NCI-H526 treated with DMSO at 0.1 percent for 48 hours (cell line): ENCODE measurements at regions not wholly inside any gene's neighbourhood (a gene's known extent, or its start where the extent isn't known, plus 50 kb on each side); places are given as distances from the start of the nearest gene placed in this dataset.
A peak's percentile ranks its signal among the peaks of the same experiment; 100 is the strongest.

Source experiments
- DNase-seq: peaks from one replicate; lab custom pipeline; 2025; lab: John Stamatoyannopoulos, UW

DNA sequence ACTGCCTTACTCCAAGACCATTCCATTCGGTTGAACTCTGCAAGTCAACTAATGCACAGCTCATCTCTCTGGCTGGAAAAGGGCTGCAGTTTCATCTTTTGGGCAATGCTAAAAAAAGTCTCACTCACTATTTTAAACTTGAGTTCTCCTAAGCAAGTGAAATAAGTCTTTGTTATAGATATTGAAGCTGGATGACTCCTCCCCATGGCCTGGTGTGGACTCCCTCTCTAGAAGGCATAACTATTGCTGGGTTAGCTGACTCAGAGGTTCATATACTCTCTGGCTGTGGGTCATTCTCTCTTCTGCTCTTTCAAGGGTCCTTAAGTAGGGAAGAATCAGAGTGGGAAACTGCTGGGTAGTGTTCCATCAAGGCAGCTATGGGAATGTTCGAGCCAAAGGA is 88.0 kb downstream of the XCL2 start:
- DNase-seq, result no peak

DNA sequence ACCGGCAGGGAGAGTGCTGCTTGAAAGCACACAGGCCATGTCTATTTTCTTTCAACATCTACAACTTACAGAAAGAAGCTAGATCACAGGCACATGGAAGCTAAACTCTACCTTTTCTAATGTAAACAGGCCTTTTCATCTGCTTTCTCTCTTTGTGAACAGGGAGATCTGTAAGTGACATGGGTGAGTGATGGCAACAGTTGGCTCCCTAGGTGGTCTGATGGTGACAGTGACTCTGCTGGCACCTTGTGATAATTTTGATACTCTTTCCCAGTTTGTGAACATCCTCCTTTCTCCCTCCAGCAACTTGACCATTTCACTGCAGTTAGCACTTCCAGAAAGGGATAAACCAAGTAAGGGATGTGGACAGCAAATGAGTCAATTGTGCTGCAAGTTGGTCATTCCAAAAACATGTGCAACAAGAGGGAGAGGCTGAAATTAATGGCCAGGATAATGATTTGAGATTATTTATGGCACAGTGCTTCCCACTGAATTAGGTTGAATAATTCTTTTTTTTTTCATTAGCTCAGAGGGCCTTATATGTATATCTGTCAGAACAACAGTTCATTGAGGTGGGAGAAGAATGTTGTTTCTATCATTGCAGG is 89.5 kb downstream of the XCL2 start:
- DNase-seq, result no peak

DNA sequence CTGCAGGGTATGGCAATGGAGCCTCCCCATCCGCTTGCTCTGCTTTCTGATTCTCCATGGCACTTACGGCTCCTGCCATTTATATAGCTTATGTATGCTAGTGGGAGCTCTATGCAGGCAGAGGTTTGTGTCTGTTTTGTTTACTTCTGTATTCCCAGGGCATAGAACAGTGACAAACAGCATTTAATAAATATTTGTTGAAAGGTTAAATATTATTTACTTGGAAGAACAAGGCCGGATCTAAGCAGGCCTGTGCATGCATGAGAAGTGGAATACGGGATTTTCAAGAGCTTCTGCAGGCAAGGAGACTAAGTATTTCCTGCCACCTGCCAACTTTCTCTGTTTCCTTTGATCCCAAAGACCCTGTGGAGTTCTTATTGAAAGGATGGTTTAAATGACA is 90.7 kb downstream of the XCL2 start:
- DNase-seq, result no peak

DNA sequence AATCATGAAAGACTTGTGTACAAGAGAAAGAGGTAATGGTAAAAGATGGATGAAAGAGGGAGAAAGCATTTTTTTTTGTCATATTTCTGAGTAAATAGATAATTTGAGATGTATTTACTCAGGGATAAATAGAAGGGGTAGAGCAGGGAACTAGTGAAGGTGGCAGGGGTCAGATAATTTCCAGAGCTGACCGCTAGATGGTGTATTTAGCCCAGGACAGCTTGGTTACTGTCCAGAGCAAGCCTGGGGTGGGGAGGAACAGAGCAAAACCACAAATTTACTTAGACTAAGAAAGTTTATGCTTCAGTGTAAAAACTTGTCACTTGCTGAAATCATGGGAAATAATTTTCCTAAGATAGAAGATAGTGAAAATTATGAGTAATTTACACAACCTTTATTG is 91.5 kb downstream of the XCL2 start:
- no peak for DNase-seq

DNA sequence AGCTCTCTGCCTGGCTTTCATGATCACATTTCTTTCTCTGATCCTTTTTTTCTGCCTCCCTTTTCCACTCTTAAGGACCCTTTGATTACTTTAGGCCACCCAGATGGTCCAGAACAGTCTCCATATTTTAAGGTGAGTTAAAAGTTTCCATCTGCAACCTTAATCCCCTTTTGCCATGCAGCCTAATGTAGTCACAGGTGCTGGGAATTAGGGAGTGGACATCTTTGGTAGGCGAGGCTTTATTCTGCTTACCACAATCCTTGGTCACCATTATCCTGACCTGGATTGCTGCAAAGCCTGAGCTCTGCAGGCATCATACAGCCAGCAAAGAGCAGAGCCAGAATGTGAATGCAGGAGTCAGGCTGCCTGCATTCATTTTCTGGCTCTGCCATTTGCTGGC is 95.9 kb downstream of the XCL2 start:
- no peak for DNase-seq

DNA sequence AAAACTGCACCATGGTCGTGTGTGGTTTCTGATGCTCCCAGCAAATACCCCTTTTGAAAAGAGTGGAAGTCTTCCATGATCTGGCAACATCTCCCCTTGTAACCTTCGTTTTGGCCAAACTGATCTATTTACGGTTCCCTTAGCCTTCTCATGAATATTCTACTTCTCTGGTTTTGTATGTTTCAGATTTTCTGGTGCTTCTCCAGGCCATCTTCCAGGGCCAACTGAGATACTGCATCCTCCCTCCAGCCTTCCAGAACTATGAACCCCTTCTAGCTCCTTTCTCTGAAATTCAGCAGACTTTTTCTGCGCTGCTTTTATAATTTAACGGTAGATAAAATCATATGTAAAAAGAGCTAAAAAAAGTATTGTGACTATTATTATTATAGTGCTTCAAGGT is 97.7 kb downstream of the XCL2 start:
- no peak for DNase-seq

DNA sequence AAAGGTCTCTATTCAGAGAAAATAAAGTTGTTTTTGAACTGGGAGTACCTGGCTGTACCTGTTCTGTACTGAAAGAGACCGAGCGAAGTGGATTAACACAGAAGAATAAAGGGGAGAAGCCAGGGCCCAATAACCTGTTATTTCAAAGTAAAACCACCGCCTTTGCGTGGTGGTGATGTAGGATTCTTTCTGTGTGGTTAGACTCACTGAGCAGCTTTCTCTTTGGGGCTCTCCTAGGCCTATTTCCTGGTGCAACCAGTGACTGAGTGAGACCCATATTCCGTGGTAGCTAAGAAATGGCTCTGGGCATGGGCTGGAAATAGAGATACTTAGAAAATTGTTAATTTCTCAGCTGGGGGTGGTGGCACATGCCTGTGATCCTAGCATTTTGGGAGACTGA is 99.9 kb downstream of the XCL2 start:
- no peak for DNase-seq

DNA sequence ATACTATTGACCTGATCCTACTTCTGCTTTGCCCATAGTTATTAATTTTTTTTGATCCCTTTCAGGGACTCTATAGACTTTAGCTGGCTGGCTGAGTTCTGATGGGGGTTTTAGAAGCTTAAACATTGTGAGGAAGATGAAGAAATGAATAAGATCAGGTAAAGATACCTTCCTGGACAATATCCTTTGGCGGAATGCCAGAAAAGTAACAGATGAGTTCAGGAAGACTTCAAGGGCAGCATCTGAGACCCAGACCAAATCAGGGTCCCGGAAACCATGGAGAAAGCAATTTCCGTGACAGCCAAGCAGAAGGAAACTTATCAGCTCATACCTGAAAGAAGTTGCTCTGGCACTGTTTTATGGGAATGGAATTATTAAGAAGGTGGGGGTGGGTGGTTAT is 100.4 kb downstream of the XCL2 start:
- no peak for DNase-seq

DNA sequence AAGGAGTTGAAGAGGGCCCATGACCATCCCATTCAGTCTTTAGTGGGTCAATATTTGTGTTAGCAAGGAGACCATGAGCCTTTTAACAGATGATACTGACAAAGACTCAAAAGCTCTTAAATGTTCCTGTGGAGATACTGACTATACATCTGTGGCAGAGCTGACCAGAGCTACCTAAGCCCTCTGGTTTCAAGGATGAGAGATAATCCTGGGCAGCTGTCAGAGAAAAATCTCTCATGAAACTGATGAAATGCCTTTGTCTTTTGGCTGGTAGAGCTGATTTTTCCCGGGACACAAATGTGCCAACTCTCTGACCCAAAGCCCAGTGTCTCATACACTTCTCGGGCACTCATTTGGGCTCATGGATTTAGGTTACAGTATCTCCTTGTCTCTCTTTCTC is 100.9 kb downstream of the XCL2 start:
- DNase-seq, result no peak

DNA sequence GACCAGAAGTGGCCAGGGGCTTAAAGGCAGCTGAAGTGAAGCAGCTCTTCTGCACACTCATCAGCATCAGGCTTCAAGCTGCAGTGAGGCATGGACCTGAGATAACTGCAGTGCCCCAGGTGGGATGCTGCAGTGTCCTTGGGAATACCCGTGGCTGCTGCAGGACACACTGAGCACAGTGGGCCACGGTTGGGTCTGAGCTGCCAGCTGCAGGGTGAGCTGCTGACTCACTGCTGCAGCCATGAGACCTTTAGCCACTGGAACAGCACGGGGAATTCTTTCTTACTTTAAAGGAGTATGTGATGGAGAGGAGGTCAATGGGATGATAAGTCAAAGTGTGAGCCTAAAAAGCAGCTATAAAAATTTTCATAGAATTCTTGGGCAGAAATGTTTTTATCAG is 102.1 kb downstream of the XCL2 start:
- no peak for DNase-seq

DNA sequence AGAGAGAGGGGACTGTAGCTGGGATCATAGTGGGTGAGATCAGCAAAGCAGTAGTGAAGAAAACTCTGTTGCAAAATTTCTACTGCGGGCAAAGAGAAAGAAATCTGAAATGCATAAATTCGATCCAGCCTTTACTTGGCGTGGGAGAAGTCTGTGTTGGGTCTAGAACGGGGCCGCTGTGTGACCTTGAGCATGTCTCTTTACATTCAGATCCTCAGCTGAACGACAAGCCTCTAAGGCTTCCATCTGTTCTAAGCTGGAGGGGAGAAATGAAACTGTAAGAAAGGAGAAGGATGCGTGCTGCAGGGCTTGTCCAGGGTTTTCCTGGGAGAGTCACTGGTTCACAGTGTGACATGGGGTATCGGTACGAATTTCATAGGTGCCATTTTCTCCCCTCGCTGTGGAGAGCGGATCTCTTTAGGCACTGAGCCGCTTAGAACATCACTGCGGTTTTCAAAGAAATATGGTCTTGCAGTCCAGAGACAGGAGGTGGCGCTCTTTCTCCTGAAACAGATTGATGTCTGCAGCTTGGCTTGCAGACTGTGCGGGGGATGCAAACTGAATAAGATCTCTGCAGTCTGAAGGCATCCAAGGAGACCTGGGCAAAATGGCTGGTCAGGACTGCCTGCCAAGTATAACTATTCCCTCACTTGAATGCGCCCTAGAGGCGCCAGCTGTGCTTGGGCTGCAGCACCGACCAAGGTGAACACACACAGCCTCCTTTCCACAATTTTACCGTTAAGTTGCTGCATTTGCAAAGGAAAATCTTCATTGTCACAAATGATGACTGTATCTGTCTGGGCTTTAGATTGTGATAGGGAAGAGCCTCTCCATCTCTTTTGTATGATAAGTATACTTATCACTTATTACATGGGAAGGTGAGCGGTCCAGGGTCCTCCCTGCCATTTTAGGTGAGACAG is 104.1 kb downstream of the XCL2 start:
- DNase-seq, result peak; percentile 86

DNA sequence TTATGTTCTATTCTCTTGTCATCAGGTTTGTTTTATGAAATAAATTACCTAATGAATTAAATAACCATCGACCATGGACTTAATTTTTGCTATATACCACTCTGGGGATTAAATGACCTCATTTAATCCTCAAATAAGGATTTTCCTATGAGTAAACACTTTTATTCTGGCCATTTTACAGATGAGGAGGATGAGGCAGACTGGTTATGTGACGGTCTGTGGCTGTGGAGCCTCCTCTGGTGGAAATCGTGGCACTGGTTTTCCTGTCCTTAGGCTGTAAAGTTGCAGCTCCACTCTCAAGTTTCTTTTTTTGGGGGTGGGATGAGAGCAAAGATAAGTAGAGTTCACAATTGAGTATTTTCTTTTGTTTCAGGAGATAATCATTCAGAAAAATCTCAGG is 105.2 kb downstream of the XCL2 start:
- no peak for DNase-seq

DNA sequence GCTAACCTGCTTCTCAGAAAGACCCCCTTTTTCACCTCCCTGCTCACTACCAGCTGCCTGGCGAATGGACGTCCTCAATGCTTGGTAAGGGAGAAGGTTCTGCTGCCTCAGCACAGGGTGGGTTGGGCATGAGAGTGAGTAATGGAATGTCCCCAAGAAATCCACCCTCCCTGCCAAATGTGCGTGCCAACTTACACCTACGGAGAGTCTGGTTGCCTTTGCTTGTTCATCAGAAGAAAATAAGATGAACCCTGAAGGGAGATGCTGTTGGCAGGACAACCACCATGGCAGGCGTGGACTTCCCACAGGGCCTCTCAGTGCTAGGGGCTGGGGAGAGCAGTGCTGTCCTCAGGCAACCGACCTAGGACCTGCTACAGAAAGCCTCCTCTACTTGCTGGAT is 106.0 kb downstream of the XCL2 start:
- DNase-seq, result no peak

DNA sequence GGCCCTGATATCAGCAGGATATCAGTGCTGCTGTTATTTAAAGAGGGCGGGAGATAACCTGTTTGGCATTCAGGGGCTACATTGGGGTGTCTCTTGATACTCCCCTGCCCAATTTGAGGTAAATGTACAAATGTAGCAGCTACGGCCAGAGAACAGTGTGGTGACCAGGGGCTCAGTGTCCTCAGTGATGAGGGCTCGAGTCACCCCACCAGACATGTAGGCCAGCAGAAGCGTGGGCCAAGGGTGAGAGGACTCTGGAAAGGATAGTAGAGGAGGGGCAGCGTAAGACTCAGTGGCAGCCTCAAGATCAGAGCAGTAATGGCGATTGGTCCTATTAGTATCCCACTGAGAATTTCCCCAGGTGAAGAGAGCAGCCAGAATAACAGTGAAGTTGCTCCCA is 108.4 kb downstream of the XCL2 start:
- DNase-seq, result no peak

DNA sequence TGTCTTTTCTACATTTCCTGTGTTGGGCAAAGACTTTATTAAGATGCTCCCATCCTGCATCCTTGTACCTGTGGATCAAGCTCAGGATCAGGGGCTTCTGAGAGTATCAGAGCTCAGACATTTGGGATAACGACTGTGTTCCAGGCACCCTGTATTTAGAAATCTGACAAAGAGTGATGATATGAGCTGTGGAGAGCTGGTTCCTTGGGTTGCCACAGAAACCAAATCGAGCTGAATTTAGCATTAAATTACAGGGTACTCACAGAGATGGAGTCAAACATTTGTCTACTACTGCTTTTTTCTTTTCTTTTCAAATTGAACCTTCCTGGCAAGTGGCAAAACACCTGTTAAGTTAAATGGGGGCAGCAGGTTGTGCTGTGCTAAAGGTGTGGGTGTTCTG is 110.6 kb downstream of the XCL2 start:
- DNase-seq, result no peak

DNA sequence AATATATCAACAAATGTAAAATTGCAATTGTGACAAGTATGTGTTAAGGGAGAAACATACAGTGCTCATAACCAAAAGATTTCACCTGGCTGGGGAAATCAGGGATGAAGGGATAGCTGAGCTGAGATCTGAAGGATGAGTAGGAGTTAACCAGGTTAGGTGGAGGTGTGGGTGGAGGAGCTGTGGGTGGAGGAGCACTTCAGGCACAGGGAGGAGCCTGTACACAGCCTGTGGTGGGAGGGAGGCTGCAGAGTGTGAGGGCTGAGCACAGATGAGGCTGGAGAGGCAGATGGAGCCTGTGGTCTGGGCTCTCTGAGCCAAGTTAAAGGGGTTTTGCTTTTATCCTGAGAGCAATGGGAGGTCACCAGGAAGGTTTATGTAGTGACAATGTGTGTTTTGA is 111.9 kb downstream of the XCL2 start:
- no peak for DNase-seq

DNA sequence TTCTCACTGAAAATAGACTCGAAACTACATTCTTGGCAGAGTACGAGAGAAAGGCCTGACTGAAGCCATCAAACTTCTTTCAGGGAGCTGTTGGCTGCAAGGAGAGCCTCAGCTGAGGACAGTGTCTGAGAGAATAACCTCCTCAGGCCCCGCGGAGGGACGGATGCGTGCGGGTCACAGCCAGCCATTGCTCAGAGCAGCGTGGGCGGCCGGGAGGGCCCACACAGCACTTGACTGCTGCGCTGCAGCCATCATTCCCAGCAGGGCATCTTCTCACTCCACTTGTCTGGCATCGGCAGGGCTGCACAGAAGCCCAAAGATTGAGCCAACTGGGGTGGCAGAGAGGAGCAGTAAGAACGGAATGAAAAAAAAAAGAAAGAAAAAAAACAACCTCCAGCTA is 113.5 kb downstream of the XCL2 start:
- DNase-seq, result no peak

DNA sequence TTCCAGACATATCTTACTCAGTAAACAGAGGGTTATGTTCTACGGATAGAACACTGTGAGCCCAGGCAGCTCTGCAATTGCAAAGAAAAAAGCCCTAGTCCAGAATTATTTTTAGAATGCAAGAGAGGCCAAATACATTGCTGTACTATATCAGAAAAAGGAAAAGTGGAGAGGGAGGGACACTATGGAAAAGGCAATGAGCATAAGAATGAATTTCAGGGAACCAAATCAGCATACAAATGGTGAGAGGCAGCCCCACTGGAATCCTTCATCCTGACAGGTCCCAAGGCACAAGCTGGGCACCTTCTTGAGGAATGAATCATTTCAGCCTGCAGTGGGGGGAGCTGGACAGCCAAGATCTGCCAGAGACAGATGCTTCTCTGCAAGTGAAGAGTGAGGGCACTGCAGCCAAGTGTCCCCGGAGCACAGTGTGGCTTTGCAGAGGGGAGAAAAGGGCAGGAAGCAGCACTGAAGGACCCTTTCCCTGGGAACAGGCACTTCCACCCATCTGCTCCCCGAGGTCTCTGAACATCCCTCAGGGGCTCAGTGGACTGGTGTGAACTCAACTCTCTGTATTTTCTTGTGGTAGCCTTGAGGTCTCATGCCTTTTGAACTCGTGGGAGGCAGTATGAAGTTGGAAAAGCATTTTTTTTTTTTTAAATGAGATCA is 115.6 kb downstream of the XCL2 start:
- DNase-seq, result no peak

DNA sequence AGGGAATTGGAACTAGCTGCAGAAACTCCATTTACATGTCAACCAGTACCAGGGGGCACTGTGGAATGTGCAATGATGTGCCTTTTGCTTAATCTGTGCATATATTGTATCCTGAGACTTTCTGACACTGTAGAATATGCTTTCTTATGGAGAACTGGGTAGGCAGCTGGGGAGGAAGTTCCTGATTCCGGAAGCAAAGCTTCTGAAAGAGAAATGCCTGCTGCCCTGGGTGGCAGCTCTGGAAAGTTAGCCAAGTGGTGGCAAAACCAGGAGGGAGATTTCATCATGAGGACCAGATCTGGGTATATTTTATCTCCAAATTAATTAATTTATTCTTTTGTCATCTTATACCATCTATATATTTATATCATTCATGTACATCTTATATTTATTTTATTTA is 116.7 kb downstream of the XCL2 start:
- no peak for DNase-seq

DNA sequence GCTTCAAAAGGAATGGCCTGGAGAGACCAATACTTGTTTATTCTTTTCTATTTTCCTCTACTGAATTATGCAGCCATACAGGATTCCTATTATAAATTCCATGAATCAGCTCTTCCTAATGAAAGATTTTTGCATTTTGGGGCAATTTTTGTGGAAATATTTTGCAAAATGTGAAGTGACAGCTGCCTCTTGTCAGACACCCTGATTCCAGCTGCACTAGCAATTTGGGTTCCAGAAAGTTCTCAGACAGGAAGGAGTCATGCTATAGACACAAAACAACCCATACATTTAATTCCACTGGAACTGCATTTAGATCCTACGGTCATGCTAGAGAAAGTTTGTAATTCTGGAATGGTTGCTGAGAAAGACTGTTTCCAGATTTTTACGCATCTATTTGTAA is 119.5 kb downstream of the XCL2 start:
- DNase-seq, result no peak

DNA sequence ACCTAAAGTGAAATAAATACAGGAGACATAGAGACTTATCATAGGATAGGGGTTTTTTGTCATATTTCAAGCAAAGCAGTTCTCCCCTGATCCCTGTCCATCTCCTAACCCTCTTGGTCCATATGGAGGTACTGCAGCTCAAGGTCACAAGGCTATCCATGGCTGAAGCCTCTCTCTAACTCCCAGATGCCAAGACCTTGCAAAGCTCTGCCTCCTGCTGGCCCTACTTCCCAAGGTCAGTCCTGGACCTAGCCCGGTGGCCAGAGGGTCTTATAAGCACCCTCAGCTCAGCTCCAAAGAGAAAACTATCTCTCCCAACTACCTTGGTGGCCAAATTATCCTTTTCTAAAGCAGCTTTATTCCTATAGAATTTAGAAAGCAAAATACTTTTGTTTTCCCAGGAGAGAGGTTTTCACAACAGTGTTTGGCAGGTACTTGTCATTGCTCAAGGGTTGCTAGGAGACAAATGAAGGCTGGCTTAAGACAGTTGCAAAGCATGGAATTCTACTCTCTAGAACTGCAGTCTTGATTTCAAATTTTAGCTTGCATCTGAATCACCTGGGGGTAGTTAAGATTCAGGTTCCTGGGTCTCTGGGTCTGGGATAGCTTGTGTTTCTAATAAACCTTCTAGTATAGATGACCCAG is 121.5 kb downstream of the XCL2 start:
- DNase-seq, result no peak

DNA sequence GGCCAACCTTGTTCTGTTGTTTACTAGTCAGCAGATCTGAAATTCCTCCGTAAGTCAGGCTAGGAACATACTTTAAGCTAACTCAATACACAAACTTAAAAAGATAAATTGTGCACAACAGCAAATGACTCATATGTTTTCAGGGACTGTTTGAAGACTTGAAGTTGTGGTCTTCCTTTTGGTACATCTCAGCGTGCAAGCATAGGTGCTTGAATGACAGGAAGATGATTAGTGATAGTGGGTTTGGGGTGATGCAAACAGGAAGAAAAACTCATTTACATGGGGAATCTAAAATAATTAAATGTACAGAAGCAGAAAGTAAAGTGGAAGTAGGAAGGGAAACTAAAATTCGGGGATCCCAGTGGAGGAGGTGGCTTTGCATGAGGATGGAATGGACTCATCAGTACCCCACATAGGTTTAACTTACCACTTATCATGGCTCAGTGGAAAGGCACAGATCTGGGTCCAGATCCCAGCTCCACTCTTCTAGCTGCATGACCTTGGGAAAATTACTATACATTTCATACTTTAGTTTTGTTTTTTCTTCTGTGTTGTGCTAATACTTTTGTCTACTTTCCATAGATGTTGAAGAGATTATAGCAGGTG is 122.3 kb downstream of the XCL2 start:
- DNase-seq, result no peak
